Suprapubic skin (tissue), 4 donors: ENCODE measurements at regions not wholly inside any gene's neighbourhood (a gene's known extent, or its start where the extent isn't known, plus 50 kb on each side); places are given as distances from the start of the nearest gene placed in this dataset.

ENCODE experiments used
- DNase-seq, 2 donors: peaks; one replicate each; pipeline ENCODE4 v3.0.0-alpha.2; 2019; ENCODE audit warnings: low spot score in 2 of 2
- H3K27ac ChIP-seq: fragments of 200-600 bp; sonication (generic); one replicate; pipeline ENCODE4 v1.5.1; 2019
- H3K27me3 ChIP-seq: fragments of 200-600 bp; sonication (generic); one replicate; pipeline ENCODE4 v1.5.1; 2019
- H3K36me3 ChIP-seq: fragments of 200-600 bp; sonication (generic); one replicate; pipeline ENCODE4 v1.5.1; 2019
- H3K4me1 ChIP-seq: fragments of 200-600 bp; sonication (generic); one replicate; pipeline ENCODE4 v1.5.1; 2019
- H3K4me3 ChIP-seq: fragments of 200-600 bp; sonication (generic); one replicate; pipeline ENCODE4 v1.5.1; 2019; ENCODE audit warnings: mild to moderate bottlenecking
- H3K9me3 ChIP-seq: fragments of 200-600 bp; sonication (generic); one replicate; pipeline ENCODE4 v1.5.1; 2019
- CTCF ChIP-seq, 2 donors: fragments of 200-600 bp in 1 of 2; fragments of 450-650 bp in 1 of 2; sonication (generic) in 1 of 2; IDR thresholded peaks; one replicate each; pipeline ENCODE4 v1.5.1; 2016 to 2019; ENCODE audit warnings: antibody characterized with exemption in 2 of 2, mild to moderate bottlenecking in 1 of 2, moderate library complexity in 1 of 2
- EP300 ChIP-seq: sonication (generic); formaldehyde crosslinking; IDR thresholded peaks from one replicate; pipeline ENCODE4 v1.6.1; 2017; ENCODE audit warnings: antibody characterized with exemption
- POLR2A ChIP-seq, 2 donors: fragments of 450-650 bp; IDR thresholded peaks; one replicate each; pipeline ENCODE4 v1.6.1; 2017; ENCODE audit warnings: antibody characterized with exemption in 2 of 2, mild to moderate bottlenecking in 2 of 2, moderate library complexity in 2 of 2
- POLR2AphosphoS5 ChIP-seq, 3 donors: sonication (generic); formaldehyde crosslinking; IDR thresholded peaks; one replicate each; pipeline ENCODE4 v1.6.1; 2017; ENCODE audit warnings: antibody characterized with exemption in 3 of 3
- WGBS: methylation state at CpG from one replicate; pipeline ENCODE4 v1.1.5; 2018; 5-methylcytosine and 5-hydroxymethylcytosine counted together

- TF ChIP-seq POLR2AphosphoS5 (IDR thresholded peaks at IDR 0.05) (no peak), EP300 (no peak)
- no peaks in the 10 kb centered on the region for H3K4me1 ChIP-seq
- DNase-seq: no peak
- no peaks in the 10 kb centered on the region for H3K27me3 ChIP-seq
- H3K36me3 ChIP-seq: no peaks in the 10 kb centered on the region
- no peak overlapping the region for H3K4me3 ChIP-seq
- no peak overlapping the region for H3K27ac ChIP-seq
- H3K9me3 ChIP-seq: no peaks in the 10 kb centered on the region
These were observed 265.8 kb downstream of the MED10 start for GRCh38 chr5:6112538-6112937.

- DNase-seq: no peak
- no peak for TF ChIP-seq CTCF (IDR thresholded peaks at IDR 0.05)
- no peak for TF ChIP-seq EP300
- no peak for TF ChIP-seq POLR2A (IDR thresholded peaks at IDR 0.05)
- TF ChIP-seq POLR2AphosphoS5 (IDR thresholded peaks at IDR 0.05): no peak
- no peak overlapping the region for H3K4me3 ChIP-seq
These were observed 266.2 kb downstream of the MED10 start for GRCh38 chr5:6112125-6112524.

GRCh38 chr5:6111131-6111530, 267.2 kb downstream of the MED10 start:
- Histone ChIP-seq H3K27me3 (no peaks in the 10 kb centered on the region), H3K4me1 (no peaks in the 10 kb centered on the region), H3K9me3 (no peaks in the 10 kb centered on the region), H3K27ac (no peak overlapping the region), H3K36me3 (no peaks in the 10 kb centered on the region), H3K4me3 (no peak overlapping the region)
- TF ChIP-seq EP300 (no peak), CTCF (IDR thresholded peaks at IDR 0.05) (no peak), POLR2AphosphoS5 (IDR thresholded peaks at IDR 0.05) (no peak), POLR2A (IDR thresholded peaks at IDR 0.05) (no peak)
- 91% methylated on average over 6 of the region's 6 CpGs for WGBS
- no peak for DNase-seq

More at GRCh38 chr5:6112125-6112524, 266.2 kb downstream of the MED10 start:
- Histone ChIP-seq H3K9me3 (no peaks in the 10 kb centered on the region), H3K27ac (no peak overlapping the region), H3K27me3 (no peaks in the 10 kb centered on the region), H3K36me3 (no peaks in the 10 kb centered on the region), H3K4me1 (no peaks in the 10 kb centered on the region)
- 85% methylated on average over 3 of the region's 3 CpGs for WGBS

- Histone ChIP-seq H3K9me3 (no peaks in the 10 kb centered on the region), H3K4me1 (no peaks in the 10 kb centered on the region), H3K27ac (no peak overlapping the region), H3K27me3 (no peaks in the 10 kb centered on the region), H3K4me3 (no peak overlapping the region), H3K36me3 (no peaks in the 10 kb centered on the region)
- DNase-seq: no peak
- no peak for TF ChIP-seq POLR2AphosphoS5 (IDR thresholded peaks at IDR 0.05)
- no peak for TF ChIP-seq CTCF (IDR thresholded peaks at IDR 0.05)
- TF ChIP-seq POLR2A (IDR thresholded peaks at IDR 0.05): no peak
- TF ChIP-seq EP300: no peak
- WGBS: 84% methylated on average over 8 of the region's 8 CpGs
These were observed 267.8 kb downstream of the MED10 start for GRCh38 chr5:6110441-6111005.

GRCh38 chr5:6108981-6109825, 269.1 kb downstream of the MED10 start:
- no peak overlapping the region for H3K27ac ChIP-seq
- no peaks in the 10 kb centered on the region for H3K4me1 ChIP-seq
- DNase-seq: no peak
- no peaks in the 10 kb centered on the region for H3K36me3 ChIP-seq
- no peaks in the 10 kb centered on the region for H3K27me3 ChIP-seq
- no peak for TF ChIP-seq EP300
- no peak for TF ChIP-seq POLR2AphosphoS5 (IDR thresholded peaks at IDR 0.05)
- TF ChIP-seq POLR2A (IDR thresholded peaks at IDR 0.05): no peak
- TF ChIP-seq CTCF (IDR thresholded peaks at IDR 0.05): no peak
- no peaks in the 10 kb centered on the region for H3K9me3 ChIP-seq
- no peak overlapping the region for H3K4me3 ChIP-seq
- WGBS: 86% methylated on average over 9 of the region's 11 CpGs
